ENCODE measurements at regions not wholly inside any gene's neighbourhood (a gene's known extent, or its start where the extent isn't known, plus 50 kb on each side); places are given as distances from the start of the nearest gene placed in this dataset.
"Not testable (repeated sequence)": the region's sequence is repeated elsewhere in the genome, so short reads cannot be mapped to it uniquely, and the experiment has no call there.

DNA sequence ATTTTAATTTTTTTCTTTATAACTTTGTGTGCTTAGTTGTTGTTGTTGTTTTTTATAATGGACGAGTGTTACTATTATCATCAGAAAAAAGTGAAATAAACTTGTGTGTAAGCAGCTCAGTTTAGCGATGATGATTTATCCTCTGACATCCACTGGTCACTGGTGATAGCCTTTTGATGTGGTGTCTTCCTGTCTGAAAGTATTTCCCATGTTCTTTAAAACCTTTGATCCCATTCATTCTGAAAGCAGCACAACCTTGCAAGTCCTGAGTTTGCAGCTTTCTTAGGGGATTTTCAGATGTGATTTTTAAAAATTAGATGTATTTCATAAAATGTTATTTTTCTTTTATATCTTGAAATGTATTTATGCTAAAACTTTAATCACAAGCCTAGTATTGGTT, 85.9 kb upstream of the ZPLD1 start:
- DNase-seq: no peak

DNA sequence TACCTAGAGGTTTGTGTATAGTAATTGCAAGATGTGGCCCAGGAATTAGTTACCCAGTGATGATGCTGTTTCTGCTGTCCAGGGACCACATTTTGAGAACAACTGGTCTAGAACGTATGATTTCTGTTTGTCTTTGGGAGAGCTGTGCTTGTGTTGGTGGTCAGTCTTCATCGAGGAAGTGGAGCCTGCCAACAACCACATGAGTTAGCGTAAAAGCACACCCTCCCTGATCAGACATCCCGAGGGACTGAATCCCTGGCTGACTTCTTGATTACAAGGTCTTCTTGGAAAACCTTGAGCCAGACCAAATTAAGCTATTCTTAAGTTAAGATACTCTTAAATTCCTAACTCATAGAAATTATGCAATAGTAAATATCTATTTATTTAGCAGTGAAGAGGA, 81.7 kb upstream of the ZPLD1 start:
- DNase-seq: no peak

DNA sequence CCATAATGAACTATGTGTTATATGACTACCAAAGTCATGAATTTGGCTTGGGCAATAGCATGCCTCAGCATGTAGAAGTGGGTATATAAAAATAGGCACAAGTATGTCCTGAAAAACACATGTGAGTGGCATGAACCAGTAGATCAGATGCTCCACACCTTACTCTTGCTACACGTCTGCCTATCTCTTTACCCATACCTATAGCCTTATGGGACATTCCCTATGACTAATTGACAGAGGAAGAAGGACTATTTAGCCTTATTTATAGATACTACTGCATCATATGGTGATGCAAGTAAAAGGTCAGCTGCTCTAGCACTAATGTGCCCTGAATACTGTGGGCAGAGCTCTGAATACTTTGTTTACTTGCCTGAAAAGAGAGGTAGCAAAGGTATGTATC, 81.0 kb upstream of the ZPLD1 start:
- DNase-seq: no peak

DNA sequence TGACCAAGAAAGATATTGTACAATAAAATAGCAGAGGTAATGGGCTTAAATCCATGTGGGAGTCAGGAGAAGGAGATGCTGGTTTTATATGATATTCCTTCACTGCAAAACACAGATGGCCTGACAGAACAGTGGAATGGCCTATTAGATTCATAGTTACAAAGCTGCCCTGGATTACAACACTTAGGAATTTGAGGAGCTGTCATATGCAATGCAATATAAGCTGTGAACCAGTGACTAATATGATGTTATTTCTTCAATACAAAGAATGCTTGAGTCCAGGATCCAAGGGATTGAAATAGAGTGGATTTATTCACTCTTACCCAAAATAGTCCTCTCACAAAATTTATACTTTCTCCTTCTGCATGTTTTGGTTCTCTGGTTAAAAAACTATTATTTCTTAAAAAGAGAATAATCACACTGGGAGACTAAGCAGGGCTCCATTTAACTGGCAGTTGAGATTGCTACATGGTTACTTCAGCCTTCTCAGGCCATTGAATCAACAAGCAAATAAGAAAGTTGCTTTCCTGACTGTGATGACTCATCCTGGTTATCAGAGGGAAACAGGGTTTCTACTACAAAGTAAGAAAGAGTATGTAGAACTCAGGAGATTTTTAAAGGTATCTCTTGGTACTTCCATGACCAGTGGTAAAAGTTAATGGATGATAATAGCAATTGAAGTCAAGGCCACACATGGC, 79.8 kb upstream of the ZPLD1 start:
- DNase-seq: peak; percentile 6

DNA sequence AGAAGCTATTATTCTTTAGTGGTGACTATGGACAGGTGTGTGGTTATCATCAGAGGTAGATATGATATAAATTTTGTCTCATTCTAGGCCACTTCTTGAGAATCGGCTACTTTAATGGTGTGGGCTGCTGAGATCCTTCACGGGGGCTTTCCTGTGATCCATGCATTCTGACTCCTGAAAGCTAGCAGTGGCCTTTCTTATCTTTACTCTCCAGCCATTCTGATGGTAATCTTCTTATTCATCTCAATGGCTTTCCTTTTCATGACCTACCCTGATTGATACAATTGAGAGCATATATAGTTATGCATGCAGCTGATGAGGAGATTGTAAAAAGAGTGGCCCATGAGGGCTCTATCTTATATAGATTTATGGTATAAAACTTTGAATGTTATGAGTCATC, 78.3 kb upstream of the ZPLD1 start:
- no peak for DNase-seq

DNA sequence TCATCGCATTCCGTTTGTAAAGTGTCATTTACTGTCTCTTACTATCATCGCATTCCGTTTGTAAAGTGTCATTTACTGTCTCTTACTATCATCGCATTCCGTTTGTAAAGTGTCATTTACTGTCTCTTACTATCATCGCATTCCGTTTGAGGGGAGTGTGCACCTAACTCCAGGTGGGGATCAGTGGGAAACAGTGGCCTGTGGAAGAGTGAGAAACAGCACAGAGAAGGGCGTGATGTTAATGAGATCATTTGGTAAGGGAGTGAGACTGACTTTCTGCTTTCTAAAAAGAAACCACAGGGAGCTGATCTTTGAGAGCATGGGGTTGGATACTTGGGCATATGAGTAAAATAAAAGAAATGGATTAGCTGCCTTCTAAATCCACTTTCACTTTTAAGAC, 77.5 kb upstream of the ZPLD1 start:
- DNase-seq: not testable (repeated sequence)

DNA sequence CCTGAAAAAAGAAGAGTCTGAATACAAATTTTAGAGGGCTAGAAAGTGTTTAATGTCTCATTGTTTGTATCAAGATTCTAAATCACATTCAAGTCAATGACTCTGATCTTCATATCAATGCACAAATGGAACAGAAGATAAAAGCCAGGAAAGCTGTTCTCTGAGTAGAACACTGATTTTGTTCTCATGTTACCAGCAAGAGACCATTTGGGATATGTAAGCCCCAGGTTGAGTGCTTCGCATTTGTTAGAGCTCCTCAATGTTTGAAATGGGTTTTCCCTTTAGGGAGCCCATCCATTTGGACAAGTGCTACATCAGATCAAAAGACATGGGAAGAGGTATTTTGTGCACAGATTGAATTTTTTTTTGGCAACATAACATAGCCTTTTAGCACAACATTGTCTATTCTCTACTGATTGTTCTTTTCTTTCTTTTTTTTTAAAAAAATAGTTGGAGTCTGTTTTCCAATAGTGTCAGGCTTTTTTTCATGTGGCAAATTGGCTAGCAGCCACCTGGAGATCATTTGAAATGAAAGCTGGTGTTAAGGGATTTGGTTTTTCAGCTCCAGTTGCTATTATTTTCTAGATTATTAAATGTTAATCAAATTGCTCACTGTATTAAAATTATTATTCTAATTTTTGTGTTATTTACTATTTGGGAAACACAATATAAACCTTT, 74.5 kb upstream of the ZPLD1 start:
- no peak for DNase-seq

DNA sequence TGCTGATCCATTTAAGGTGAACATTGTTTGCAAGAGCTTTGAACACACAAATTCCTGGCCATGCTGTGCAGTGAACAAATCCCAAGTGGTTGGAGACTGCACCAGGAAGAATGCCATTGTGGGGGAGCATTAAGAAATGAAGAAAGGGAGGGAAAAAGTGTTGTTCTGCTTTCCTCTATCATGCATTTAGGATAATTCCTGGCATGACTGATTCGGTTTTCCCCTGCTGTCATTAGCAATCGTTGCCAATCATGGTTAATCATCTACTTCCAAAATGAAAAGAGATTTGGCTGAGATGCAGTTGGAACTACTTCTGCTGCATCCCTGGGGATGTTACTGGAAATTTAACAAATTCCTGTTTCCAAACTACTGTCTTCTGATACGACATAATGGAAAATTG, 73.7 kb upstream of the ZPLD1 start:
- no peak for DNase-seq

DNA sequence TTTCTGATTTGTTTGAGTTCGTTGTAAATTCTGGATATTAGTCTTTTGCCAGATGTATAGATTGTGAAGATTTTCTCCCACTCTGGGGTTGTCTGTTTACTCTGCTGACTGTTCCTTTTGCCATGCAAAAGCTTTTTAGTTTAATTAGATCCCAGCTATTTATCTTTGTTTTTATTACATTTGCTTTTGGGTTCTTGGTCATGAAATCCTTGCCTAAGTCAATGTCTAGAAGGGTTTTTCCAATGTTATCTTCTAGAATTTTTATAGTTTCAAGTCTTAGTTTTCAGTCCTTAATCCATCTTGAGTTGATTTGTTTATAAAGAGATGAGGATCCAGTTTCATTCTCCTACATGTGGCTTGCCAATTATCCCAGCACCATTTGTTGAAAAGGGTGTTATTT, 68.7 kb upstream of the ZPLD1 start:
- DNase-seq: not testable (repeated sequence)

DNA sequence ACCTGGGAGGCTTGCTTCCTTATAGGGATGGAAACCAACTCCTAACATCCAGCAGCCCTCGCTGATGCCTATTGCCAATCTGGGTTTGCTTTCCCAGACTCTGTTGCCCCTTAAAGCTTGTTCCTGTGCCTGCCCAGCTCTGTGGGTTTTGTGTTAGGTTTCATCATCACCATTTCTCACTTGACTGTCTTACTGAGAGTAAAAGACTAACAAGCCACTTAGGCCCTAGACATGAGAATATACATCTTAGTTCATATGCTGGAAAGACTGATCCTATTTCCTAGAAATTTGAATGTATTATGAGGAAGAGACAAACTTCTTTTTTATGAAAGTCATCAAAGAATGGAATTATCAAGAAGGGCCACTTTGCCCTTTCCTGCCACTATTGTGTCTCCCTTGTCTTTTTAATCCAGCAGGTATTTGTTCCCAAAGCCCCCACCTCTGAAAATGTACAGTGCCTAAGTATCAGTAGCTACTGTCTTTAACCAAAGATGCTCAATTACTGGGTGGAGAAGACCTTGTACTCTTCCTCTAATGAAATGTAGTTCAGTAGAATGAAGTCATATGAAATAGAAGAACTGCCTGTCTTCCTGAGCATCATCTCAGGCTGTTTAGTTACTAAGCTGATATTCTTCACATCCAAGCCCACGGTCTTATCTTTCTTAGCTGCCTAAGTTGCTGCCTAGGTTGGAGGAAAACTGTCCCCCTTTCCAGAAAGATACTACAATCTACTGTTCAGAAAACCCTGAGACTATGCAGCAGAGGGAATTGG, 59.8 kb upstream of the ZPLD1 start:
- no peak for DNase-seq

DNA sequence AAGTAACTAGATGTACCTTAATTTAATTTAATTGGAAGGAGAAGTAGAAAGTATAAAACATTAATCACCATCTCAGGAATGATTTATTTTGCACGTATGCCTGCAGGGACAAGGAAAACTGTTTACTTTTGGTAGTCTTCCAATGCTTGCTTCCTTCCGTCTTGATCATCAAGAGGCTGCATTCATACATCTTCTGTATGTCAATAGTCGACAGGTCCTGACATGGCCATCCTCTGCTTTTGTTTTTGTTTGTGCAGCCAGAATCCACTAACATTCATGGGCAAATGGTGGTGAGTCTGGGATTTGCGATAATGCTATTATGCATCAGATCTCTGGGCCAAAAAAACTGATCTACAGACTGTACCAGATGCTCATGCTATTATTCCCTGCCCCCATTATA, 56.6 kb upstream of the ZPLD1 start:
- no peak for DNase-seq

DNA sequence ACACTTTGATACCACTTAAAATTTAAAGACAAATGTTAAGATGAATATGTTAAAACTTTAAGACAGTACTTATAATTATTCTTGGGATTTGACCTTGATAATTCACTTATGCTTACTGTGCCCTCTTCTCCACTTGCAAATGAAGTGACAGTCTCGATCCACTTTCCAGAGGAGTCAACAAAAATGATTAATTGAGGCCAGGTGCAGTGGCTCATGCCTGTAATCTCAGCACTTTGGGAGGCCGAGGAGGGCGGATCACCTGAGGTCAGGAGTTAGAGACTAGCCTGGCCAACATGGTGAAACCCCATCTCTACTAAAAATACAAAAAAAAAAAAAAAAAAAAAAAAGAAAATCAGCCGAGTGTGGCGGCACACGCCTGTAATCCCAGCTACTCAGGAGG, 52.6 kb upstream of the ZPLD1 start:
- DNase-seq: not testable (repeated sequence)

All from fibroblast of skin of scalp (primary cell).